Mononuclear cell (primary cell): ENCODE measurements at regions not wholly inside any gene's neighbourhood (a gene's known extent, or its start where the extent isn't known, plus 50 kb on each side); places are given as distances from the start of the nearest gene placed in this dataset.

Experiments used
- H3K27me3 ChIP-seq: 2 replicates; pipeline ENCODE4 v1.6.0; 2011; ENCODE audit warnings: low read length, control low read depth; ENCODE audit not compliant: insufficient read depth
- H3K4me1 ChIP-seq: 2 replicates; pipeline ENCODE4 v1.5.1; 2011; ENCODE audit warnings: mild to moderate bottlenecking, low read length, control low read depth; ENCODE audit not compliant: insufficient read depth
- H3K4me3 ChIP-seq: 2 replicates; pipeline ENCODE4 v1.5.1; 2011; ENCODE audit warnings: mild to moderate bottlenecking, low read length, moderate library complexity
- H3K9me3 ChIP-seq: 2 replicates; pipeline ENCODE4 v1.5.1; 2011; ENCODE audit warnings: low read depth, mild to moderate bottlenecking, control low read depth, low read length

DNA sequence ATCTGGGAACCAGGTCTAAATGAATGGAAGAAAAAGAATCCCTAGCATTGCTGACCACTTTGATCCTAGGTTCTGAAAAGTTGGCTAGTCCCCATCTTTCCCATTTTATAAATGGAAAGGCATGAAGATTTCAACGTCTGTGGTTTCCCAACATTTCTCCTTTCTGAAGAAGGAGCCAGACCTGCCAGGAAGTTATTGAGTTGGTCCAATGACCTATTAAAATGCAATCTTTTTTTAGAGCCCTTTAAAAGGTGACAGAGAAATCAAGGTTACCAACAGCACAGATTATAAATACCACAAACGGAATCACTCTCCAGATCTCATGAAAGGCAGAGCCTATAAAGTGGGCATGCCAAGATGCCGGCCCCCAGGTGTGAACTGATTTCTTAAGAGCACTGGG, 505.6 kb upstream of the THBS1 start:
- Histone ChIP-seq H3K4me3 (no peak overlapping the region), H3K27me3 (no peaks in the 10 kb centered on the region), H3K4me1 (no peaks in the 10 kb centered on the region), H3K9me3 (no peaks in the 10 kb centered on the region)

DNA sequence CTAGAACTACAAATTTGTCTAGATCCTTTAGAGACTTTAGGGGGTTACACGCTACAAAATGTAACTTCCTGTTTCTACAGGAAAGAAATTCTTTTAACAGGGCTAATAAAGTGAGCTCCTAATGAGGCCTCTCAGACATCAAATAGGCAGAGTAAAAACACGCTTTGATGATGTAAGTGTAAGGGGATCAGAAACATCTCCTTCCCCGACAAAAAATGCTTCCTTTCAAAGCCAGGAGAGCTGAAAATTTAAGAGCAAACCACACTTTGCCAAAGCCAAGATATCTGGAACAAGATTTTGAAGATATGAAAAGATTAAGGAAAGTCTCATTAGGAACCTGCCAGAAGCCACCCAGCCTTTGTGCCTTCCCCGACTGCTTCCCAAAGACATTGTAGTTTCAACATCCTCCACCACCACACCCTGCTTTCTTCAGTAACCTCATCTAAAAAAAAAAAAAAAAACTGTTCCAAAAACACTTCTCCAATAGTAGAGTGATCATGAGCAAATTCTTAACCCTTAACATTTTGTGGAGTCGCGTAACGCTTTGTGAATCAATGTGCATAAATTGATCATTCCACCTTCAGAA, 505.0 kb upstream of the THBS1 start:
- H3K4me3 ChIP-seq = no peak overlapping the region
- no peaks in the 10 kb centered on the region for H3K9me3 ChIP-seq
- H3K4me1 ChIP-seq = no peaks in the 10 kb centered on the region
- no peaks in the 10 kb centered on the region for H3K27me3 ChIP-seq

DNA sequence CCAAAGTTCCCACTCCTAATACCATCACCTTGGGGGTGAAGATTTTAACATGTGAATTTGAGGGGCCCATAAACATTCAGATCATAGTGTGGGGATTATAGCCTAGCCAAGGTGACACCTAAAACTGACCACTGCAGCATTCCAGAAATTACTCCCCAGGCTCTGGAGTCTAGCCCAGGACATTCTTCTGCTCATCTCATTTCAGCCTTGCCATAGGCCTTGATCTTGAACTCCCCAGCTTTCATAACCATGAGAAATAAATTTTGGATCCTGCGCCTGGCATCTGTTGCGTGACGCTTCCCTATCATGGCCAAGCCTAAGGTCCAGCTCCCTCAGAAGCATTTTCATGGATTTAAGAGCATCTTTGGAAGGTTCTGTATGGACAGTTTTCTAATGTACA, 502.9 kb upstream of the THBS1 start:
- Histone ChIP-seq H3K27me3 (no peaks in the 10 kb centered on the region), H3K4me1 (no peaks in the 10 kb centered on the region), H3K9me3 (no peaks in the 10 kb centered on the region), H3K4me3 (no peak overlapping the region)

DNA sequence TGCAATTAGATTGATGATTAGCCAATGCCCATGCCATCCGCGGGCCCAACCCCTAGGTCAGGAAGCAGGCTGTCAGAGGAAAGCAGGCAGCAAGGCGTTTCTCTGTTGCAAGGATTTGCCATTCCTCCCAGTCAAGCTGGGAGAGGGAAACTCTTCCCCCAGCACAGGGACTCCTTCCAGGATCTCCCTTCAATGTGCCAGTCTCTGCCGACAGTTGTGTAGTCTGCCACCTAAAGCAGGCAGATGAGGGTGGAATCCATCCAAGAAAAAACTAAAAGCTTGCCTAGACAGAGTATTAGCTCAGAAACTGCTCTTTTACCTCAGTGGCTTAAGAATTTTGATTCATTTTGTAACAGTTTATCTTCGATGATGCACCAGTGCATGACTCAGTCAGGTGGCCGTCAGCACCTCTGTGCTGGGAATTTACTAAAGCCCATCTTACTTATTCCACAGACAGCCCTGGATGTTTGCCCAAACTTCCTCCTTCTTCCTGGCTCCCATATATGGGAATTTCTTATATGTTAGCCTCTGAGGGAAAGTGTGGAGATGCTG, 501.5 kb upstream of the THBS1 start:
- no peak overlapping the region for H3K4me3 ChIP-seq
- no peaks in the 10 kb centered on the region for H3K27me3 ChIP-seq
- no peaks in the 10 kb centered on the region for H3K9me3 ChIP-seq
- peaks cover 3% of the 10 kb centered on the region for H3K4me1 ChIP-seq

GRCh38 chr15:39083213-39083612, 497.7 kb upstream of the THBS1 start:
- no peaks in the 10 kb centered on the region for H3K27me3 ChIP-seq
- peaks cover 8% of the 10 kb centered on the region for H3K4me1 ChIP-seq
- no peak overlapping the region for H3K4me3 ChIP-seq
- no peaks in the 10 kb centered on the region for H3K9me3 ChIP-seq

DNA sequence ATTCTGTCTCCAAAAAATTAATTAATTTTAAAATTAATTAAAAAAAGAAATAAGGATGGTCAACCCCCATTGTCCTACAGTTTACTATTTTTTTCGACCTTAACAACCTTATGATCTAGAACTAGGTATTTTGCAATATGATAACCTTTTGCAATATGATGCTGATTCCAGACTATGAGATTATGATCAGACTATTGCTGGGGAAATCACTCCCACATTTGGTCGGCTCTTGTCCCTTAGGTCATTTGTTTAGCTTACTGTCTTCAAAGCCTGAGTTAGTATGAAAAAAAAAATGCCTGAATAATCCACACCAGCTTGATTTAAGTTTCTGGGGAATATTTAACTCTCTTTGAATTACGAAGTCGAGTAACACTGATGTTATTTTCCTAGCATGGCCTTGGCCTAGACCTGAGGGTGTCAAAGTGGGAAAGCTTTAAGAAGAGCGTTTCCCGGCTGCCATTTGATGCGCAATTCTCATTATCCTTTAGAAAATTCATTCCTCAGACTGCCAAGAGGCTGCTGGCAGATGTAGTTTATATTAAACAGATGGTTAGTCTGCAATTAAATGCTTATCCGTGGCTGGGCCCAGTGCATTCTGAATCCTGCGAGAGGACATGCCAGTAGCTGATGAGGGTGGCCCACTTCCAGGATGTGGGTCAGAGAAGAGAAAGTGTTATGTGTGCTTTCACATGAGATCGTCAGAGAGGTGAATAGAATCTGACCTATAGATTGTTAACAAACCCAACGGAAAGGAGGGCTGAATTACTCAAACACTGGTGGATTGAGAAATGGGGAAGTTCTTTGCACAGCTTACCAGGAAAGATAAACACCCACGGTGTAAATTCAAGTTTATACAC, 496.0 kb upstream of the THBS1 start:
- no peaks in the 10 kb centered on the region for H3K9me3 ChIP-seq
- peaks cover 8% of the 10 kb centered on the region for H3K4me1 ChIP-seq
- H3K27me3 ChIP-seq = no peaks in the 10 kb centered on the region
- no peak overlapping the region for H3K4me3 ChIP-seq

DNA sequence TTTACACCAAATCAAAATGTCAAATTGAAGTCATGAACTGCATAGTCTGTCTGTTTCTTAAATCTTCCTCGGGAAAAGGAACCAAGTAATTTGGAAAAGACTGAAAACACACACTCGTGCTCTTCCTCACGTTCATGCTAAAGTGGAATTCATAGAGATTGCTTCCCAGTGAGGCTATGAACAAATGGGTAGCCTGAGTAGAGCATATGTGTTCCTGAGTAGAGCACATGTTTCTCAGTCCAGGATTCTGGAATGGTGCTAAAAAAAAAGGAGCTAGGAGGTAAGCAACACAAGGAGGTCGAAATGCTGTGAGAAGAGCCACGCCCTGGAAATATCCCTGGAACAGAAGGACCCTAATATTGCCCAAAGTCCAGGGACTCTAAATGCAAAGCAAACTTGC, 494.2 kb upstream of the THBS1 start:
- Histone ChIP-seq H3K4me1 (peaks cover 8% of the 10 kb centered on the region), H3K27me3 (no peaks in the 10 kb centered on the region), H3K9me3 (no peaks in the 10 kb centered on the region), H3K4me3 (no peak overlapping the region)

DNA sequence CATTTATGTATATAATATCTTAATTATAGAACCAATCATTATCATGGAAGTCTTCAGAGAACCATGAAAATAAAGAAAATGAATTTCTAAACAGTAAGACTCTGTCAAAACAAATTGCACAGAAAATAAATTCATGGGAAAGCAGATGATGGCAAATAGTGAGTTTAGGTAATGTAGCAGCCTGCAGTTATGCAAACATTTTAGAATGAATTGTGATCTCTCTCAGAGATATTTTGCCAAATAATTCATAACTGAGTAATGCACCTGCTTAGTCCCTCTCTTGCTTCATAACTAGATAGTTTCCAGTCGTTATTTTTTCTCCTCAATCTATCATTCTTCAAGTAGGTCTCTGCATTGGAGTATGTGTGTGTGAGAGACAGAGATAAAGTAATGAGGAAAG, 492.7 kb upstream of the THBS1 start:
- Histone ChIP-seq H3K9me3 (no peaks in the 10 kb centered on the region), H3K4me3 (no peak overlapping the region), H3K27me3 (no peaks in the 10 kb centered on the region), H3K4me1 (peaks cover 8% of the 10 kb centered on the region)

DNA sequence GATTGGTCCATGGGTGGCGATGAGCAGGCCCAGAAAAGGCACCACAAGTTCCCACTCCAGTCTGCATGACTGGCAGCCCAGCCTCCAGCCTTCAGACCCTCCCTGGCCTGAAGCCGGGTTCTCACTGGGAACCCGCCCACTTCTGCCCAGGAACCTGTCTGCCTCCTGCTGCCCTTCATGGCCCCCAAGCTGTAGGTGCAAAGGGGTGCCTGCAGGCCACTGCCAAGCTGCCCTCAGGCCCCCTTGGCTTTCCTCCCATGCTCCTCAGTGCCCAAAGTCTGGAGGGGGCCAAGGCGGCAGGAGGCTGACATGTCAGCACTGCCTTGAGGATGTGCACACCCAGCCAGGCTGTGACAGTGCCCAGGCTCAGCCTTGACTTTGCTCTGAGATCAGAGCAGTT, 488.5 kb upstream of the THBS1 start:
- Histone ChIP-seq H3K9me3 (no peaks in the 10 kb centered on the region), H3K4me3 (no peak overlapping the region), H3K27me3 (no peaks in the 10 kb centered on the region), H3K4me1 (no peaks in the 10 kb centered on the region)

DNA sequence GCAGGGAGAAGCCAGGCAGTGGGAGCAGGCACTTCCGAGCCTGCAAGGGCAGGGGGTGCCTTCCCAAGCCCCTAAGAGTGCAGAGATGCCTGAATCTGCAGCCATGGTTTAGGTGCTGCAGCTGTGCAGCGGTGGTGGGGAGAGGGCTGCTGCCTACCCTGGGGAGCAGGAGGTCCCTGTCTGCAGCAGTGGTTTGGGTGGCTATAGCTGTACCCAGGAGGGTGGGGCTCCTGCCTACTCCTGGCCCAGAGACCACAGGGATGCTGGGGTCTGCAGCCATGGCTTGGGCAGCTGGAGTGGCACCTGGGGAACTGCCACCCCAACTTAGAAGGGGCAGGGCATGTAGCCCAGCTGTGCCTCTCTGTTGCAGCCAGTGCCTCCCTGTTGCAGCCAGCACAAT, 488.1 kb upstream of the THBS1 start:
- no peaks in the 10 kb centered on the region for H3K4me1 ChIP-seq
- H3K4me3 ChIP-seq = no peak overlapping the region
- H3K9me3 ChIP-seq = no peaks in the 10 kb centered on the region
- H3K27me3 ChIP-seq = no peaks in the 10 kb centered on the region

GRCh38 chr15:39094116-39094515, 486.8 kb upstream of the THBS1 start:
- no peaks in the 10 kb centered on the region for H3K9me3 ChIP-seq

DNA sequence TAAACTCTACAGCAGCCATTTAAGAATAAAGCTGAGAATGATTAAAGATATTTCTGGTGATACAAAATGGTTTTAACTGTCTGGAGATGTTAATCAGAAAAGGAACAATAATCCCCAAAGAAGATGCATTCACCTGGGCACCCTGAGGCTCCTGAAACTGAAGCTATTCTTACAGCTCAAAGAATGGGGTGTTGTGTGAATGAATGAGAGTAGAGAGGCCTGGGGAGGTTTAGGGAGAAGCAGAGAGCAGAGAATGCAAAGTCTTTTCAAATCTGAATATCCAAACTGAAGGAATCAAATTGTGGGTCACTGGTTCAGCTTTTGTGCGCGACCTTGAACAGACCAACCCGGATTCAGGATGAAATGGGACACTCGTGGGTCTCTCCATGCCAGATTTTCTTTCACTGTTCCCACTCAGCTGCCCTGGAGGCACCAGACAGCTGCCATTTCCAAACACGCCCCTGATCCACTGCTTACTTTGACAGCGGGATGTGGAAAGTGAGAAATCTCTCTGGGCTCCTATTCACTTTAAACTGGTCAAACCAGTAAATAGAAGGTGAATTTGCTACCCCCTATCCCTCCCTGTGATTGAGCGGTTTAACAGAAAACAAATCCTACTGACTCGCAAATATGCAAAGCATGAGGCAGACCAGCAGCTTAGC, 485.5 kb upstream of the THBS1 start:
- H3K4me3 ChIP-seq = no peak overlapping the region
- H3K4me1 ChIP-seq = no peaks in the 10 kb centered on the region
- H3K9me3 ChIP-seq = no peaks in the 10 kb centered on the region
- no peaks in the 10 kb centered on the region for H3K27me3 ChIP-seq

More at GRCh38 chr15:39094116-39094515, 486.8 kb upstream of the THBS1 start:
- no peaks in the 10 kb centered on the region for H3K27me3 ChIP-seq
- no peaks in the 10 kb centered on the region for H3K4me1 ChIP-seq
- H3K4me3 ChIP-seq = no peak overlapping the region

DNA sequence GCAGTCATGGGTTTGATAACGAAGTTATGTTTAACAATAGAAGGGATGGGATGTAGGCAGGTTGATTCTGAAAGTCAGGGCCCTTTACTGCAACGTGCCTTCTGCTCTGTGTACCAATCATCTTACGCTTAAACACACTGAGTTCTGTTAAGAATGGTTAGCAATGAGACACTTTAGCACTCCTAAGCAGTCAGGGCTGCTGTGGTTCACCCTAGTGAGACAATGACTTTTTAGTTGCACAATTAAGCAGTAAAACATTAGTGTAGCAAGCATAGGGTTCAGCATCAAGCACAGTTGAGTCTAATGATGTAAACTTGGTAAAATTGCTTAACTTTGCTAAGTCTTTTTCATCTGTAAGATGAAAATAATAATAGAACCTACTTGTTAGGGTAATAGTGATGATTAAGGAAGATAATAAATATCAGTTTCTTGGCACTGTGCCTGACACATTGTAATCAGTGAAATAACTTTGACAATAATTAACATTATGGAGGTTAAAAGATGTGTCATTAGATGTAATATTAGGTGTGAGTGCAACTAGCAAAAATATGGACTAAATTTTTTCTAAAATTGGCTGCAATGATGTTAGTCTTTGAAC, 484.2 kb upstream of the THBS1 start:
- H3K4me1 ChIP-seq = no peaks in the 10 kb centered on the region
- H3K9me3 ChIP-seq = no peaks in the 10 kb centered on the region
- H3K27me3 ChIP-seq = no peaks in the 10 kb centered on the region
- no peak overlapping the region for H3K4me3 ChIP-seq

DNA sequence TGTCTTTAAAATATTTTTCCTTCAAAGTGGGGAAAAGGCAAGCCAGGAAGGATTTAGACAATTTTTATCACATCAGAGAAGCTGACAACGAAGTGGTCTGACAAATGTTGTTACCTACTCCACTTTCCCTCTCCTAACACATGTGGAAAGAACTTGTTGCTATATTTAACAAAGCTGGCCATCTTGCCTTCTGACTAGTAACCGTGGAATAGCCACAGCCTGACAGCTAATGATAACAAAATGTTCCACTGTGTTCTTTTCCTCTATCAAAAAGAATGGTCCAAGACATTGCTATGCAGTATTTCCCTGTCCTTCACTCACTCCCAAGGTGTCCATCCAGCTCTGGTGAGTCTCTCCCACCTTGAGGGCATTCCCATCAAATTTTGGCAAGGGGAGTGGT, 481.4 kb upstream of the THBS1 start:
- Histone ChIP-seq H3K27me3 (no peaks in the 10 kb centered on the region), H3K9me3 (no peaks in the 10 kb centered on the region), H3K4me1 (no peaks in the 10 kb centered on the region), H3K4me3 (no peak overlapping the region)

GRCh38 chr15:39100106-39100660, 480.7 kb upstream of the THBS1 start:
- Histone ChIP-seq H3K27me3 (no peaks in the 10 kb centered on the region), H3K4me1 (no peaks in the 10 kb centered on the region), H3K9me3 (no peaks in the 10 kb centered on the region), H3K4me3 (no peak overlapping the region)
